NCI-H1930 (cell line): ENCODE measurements at regions not wholly inside any gene's neighbourhood (a gene's known extent, or its start where the extent isn't known, plus 50 kb on each side); places are given as distances from the start of the nearest gene placed in this dataset.

Source experiments
- DNase-seq, 2 experiments: peaks; one replicate each; lab custom pipeline; 2025; lab: John Stamatoyannopoulos, UW

GRCh38 chr7:84387595-84387994 is 193.0 kb upstream of the SEMA3A start:
- DNase-seq = no peak

GRCh38 chr7:84384417-84384816 is 189.8 kb upstream of the SEMA3A start:
- no peak for DNase-seq

DNA sequence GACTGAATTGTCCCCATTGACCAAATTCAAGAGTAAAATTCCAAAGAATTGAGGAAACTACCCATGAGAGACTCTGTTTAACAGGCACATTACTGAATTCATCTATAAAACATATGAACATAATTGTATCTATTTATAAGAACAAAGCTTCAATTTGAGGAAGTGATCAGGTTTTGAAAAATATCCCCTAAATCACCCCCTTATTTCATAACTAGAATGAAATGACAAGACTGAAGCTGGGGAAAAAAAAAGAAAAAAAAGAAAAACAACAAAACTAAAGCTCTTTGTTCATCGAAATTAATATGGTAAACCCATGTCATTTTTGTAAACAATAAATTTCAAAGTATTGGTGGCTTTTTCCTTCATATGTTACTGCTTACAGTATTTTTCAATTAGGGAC is 184.9 kb upstream of the SEMA3A start:
- DNase-seq = no peak

GRCh38 chr7:84372712-84373111 is 178.1 kb upstream of the SEMA3A start:
- no peak for DNase-seq

GRCh38 chr7:84372155-84372621 is 177.6 kb upstream of the SEMA3A start:
- no peak for DNase-seq

DNA sequence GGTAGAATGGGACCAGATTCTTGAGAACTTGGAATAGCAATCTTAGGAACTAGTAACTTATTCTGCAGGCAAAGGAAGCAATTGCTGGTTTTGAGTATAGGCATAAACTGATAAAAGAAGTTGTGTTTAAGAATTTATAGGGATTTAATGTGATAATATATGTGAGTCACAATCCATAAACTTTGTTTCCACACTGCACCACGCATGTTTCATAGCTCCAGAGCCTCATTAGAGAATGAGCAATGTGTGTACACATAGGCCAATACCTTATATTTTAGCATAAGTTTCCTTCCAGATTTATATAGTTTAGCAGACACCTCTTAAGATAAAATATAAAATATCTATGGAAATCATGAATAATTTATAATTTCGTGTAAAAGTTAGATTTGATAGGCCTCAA is 175.5 kb upstream of the SEMA3A start:
- no peak for DNase-seq

DNA sequence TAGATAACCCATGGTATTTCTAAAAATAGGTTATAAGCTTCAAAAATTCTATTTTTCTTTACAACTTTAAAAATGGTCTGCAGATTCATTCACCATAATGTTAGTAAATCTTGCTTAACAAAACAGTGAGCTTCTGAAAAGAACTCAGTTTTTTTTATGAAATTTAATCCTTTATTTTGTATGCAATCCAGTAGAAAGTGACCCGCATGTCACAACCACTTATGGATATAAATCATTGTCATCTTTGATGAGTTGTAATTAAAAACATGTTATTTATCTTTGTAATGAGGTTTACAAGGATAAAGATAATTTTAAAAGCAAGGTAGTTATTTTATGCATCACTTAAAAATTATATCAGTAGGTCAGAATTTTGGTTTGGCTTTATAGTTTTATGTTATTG is 173.5 kb upstream of the SEMA3A start:
- DNase-seq = no peak

- no peak for DNase-seq
Measured at GRCh38 chr7:84364708-84365107, 170.1 kb upstream of the SEMA3A start.

DNA sequence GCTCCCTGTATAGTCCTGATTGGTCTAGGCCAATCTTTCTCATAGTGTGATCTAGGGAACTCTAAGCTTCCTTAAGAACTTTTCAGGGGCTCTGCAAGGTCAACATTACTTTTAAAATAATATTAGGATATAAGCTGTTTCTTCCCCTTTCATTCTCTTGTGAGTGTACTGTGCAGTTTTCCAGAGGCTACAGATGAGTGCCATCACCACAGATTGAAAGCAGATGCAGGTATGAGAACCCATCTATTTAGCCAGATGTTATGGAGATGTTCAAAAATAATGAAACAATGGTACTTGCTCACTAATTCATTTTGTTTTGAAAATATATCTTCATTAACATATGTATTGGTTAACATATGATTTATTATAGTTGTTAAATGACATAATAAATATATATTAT is 169.2 kb upstream of the SEMA3A start:
- DNase-seq = no peak

GRCh38 chr7:84362828-84363227 is 168.2 kb upstream of the SEMA3A start:
- DNase-seq = no peak

DNA sequence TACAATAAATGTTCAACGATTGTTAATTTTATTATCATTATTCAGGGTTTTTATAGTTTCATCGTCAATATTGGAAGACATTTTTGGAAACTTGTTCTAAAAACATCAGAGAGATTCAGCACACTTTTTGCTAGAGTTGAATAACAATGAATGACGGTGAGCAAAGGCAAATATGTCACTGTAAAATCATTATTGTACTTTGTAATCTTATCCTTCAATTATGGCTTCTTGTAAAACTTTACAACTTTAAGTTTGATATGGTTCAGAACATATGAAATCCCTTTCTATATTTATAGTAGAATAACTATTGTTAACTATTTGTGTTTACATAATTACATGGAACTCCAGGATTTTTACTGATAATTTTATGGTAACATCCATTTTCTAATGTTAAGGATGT is 167.8 kb upstream of the SEMA3A start:
- no peak for DNase-seq

DNA sequence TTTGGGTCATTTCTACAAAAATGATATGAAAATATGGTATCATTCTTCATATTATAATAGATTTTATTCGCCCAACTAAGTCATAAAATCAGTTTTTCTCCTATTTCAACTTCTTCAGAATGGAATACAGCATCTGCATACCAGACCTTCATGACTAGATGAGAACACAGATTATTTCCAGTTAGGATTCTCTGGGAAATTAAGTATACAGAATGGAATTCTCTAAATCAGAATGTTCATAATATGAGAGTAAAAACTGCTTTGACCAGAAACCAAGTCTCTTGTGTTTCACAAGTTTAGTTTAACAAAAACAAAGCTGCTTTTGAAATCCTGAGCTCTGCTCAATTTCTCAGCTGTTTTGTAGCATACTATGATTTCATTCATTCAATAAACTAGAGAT is 160.3 kb upstream of the SEMA3A start:
- no peak for DNase-seq

DNA sequence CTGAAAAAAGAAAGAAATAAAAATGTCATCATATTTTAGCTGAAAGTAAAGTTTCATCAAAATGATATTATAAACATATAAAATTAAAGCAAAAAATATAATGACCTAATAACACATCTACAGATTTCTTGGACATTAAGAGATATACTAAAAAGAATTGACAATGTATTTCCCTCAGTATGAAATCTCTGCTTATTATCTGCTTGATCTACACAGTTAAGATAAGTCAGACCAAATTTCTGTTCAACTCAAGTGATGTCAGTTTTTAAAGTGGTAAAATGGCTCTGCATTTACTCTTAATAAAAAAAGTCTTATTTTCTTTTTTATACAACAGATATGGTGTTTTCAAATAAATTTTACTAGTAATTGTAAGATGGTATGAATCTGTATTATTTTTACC is 159.4 kb upstream of the SEMA3A start:
- no peak for DNase-seq

DNA sequence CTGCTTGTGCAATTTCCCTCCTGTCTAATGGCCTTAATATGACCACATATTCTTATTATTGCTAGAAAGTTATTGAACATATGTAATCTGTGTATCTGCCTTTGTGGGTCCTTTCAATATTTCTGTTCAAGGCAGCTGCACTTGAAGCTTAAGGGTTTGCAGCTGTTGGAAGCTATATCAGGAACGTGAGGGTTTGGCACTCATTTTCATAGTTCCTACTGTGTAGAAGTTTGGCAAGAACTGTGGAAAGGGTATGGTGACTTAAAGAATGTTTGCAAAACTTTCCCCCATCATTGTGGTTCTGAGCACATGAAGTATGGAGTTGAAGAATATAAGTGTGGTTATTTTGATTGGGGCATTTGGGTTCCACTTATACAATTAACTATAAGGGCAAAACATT is 144.7 kb upstream of the SEMA3A start:
- no peak for DNase-seq

DNA sequence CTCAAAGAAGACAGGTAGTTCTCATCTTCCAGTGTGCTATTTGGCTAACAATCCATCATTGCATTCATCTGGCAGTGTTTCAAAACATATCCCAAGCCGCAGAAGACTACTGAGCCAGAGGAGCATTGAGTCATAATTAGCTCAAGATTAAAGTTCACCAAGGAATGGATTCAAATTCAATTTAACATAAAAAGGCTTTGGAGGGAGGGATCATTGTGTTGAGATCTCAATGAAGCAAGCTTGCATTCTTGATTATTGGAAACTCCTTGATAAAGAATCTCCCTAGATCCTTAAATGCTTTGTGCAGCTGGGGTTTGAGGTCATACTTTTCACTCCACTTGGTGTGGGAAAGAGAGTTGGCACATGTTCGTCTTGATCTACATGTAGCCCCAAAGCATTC is 142.8 kb upstream of the SEMA3A start:
- no peak for DNase-seq

DNA sequence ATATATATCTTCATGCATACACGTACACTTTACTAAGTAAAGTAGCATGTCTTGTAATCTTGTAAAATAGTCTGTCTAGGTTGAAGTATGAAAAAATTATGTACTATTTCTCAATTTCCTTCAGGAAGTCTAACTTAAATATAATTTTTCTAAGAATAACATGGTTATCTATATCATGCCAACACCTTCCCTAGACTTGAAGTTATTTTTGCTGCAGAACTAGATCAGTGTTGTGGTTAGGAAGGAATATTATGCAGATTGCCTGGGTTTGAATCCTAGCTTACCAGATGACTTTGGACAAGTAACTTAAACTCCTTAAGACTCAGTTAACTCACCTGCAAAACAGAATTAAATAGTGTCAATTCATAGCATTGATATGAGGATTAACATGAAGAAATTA is 142.2 kb upstream of the SEMA3A start:
- no peak for DNase-seq

DNA sequence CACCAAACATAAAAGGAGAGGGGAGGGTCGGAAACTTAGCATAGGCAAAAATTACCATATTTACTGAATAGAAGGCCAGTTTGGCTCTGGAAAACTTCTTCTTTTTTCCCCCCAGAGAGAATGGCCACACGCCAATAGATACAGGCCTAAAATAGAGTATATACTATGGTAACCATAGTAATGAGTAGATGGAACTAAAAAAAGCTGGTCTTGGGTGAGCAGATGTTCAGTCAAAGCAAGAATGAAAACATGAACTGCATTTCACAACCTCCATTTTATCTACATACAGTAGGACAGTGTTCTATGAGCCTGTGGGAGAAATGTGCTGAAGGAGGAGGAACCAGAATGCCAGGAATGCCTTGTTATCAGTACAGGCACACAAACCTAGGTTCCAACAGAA is 141.7 kb upstream of the SEMA3A start:
- no peak for DNase-seq

DNA sequence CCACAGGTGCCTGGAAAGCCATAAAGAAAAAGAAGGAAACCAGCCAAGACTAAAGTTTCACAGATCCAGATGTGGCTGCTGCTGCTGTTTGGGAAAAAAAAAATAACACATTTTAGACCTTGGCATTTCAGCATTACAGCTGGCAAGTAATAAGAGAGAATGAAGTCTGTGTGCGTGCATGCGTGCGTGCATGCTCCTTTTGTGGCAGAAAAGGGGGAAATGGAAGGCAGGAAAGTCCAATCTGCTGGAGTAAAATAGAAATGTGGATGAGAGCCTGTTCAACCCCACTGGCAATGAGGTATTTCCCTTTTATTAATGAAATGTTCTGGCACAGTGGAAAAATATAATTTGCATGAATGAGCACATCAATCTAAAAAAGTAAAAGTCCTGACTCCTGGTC is 137.0 kb upstream of the SEMA3A start:
- DNase-seq = no peak

- DNase-seq = no peak
Measured at GRCh38 chr7:84328571-84328970, 134.0 kb upstream of the SEMA3A start.

- DNase-seq = no peak
Measured at GRCh38 chr7:84324136-84324630, 129.6 kb upstream of the SEMA3A start.

DNA sequence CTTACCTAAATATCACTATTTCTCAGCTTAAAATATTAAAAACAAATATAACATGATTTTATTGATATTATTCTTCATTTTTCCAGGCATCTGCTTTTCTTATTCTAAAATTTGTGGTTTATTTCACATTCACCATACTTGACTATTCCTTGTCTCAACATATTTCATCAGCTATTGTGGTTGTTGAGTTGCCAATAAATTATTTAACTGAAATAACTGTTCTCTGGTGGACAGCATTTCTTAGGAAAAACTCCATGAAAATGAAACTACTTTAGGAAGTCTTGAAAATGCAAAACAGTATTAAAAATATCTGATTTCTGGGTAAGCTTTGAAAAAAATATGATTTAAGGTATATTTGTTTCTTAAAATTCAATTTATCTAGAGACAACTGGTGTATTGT is 122.9 kb upstream of the SEMA3A start:
- no peak for DNase-seq

DNA sequence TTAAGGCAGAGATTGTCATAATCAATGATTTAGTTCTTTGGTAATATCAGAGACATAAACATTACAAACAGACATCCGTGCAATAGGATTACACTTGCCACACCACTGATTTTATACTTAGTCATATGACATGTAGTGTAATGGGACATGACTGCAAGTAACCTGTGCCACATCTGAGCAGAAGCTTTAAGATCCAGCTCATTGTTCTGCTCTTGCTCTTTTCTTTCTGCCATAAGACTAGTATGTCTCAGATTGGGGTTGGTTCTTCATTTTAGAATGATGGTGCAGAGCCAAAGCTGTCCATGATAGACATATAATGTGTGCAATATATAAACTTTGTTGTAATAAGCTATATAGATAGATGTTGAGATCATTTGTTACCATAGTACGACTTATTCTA is 119.7 kb upstream of the SEMA3A start:
- DNase-seq = no peak

- DNase-seq = no peak
Measured at GRCh38 chr7:84304407-84304806, 109.8 kb upstream of the SEMA3A start.

DNA sequence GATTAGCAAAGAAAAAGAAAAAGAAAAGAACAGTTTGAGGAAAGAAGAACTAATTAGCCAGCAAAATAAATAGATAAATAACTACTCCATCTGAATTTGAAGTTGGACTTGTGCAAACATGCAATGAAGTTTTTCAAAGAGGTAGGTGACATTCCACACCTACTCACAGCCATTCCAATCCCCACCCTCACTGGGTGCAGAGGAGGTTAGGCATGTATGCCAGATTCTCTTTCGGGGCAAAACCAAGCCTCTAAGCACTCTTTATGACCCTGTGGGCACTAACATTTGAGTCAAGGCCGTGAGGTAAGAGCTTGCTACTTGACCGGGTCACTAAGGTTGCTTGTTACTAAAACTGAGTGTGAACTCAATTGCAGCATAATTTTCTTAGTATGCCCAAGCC is 108.4 kb upstream of the SEMA3A start:
- no peak for DNase-seq

GRCh38 chr7:84297616-84298015 is 103.0 kb upstream of the SEMA3A start:
- no peak for DNase-seq
